ENCODE measurements at regions not wholly inside any gene's neighbourhood (a gene's known extent, or its start where the extent isn't known, plus 50 kb on each side); places are given as distances from the start of the nearest gene placed in this dataset.

GRCh38 chr11:23023319-23023718 lies 163.0 kb upstream of the CCDC179 start:
- intact Hi-C loops (cut with micrococcal nuclease), result loop anchor here (5.0 kb wide), 1 partner anchor 146 kb away; no protein-coding TSS in a partner anchor

GRCh38 chr11:23041001-23041503 lies 180.8 kb upstream of the CCDC179 start:
- intact Hi-C loops (cut with micrococcal nuclease), result no loop called here

DNA sequence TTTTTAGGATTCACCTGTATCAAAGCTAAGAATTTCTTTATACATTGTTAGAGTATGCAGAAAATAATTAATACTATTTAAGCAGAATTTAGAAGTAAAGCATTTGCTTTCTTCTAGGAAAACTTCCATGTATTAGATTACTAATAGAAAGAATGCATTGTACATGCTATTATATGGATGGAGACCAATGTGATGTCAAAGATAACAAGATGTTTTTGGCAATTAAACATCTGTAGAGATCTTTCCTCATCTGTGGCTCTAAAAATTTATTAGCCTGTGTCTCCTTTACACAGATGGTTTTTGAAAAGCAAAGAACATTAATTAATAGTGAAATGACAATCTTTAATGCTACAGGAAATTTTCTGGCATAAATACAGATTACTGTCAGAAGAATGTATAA lies 198.4 kb upstream of the CCDC179 start:
- intact Hi-C loops (cut with micrococcal nuclease), result no loop called here

- intact Hi-C loops (cut with micrococcal nuclease), result no loop called here
Observed at GRCh38 chr11:23063276-23063675, 203.0 kb upstream of the CCDC179 start.

DNA sequence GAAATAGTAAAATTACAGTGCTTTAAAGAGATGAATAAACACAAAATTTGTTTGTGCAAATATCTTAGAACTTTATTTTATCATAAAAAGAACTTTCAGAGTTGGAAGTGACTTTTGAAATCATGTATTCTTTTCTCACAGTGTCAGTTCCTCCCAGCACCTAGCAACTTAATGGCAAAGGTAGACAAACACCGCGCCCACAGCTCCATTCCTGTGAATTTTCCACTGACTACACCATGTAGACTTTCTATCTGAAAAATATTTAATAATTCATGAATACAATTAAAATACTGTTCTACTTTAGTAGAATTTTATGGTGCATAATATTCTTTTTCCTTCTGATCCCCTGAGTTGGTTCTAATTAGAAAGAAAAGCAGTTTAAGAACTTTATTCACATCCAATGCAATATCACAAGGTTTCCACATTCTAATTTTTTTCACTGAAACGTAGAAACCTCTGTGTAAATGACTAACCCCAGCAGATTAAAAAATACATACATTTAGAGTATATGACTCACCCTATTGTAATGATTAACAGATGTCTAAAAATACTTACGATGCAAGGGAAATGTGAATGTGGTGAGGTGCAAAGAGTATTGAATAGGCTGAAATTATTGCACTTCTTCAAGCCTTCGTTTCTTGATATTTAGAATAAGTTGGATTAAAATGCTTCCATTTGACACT lies 218.2 kb upstream of the CCDC179 start:
- intact Hi-C loops (cut with micrococcal nuclease), result no loop called here

- intact Hi-C loops (cut with micrococcal nuclease), result no loop called here
Observed at GRCh38 chr11:23079382-23079813, 219.1 kb upstream of the CCDC179 start.

DNA sequence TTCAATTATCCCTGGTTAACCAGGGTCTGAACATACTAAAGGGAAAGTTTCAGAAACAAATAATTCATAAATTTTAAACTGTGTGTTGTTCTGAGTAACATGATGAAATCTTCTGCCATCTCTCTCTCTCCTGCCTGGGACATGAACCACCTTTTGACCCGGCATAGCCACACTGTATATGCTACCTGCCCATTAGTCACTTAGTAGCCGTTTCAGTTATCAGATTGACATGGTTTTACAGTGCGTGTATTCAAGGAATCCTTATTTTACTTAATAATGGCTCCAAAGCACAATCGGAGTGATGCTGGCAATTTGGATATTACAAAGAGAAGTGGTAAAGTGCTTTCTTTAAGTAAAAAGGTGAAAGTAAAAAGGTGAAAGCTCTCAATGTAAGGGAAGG lies 227.1 kb upstream of the CCDC179 start:
- intact Hi-C loops (cut with micrococcal nuclease), result no loop called here

- intact Hi-C loops (cut with micrococcal nuclease), result no loop called here
Observed at GRCh38 chr11:23090659-23091058, 230.4 kb upstream of the CCDC179 start.

DNA sequence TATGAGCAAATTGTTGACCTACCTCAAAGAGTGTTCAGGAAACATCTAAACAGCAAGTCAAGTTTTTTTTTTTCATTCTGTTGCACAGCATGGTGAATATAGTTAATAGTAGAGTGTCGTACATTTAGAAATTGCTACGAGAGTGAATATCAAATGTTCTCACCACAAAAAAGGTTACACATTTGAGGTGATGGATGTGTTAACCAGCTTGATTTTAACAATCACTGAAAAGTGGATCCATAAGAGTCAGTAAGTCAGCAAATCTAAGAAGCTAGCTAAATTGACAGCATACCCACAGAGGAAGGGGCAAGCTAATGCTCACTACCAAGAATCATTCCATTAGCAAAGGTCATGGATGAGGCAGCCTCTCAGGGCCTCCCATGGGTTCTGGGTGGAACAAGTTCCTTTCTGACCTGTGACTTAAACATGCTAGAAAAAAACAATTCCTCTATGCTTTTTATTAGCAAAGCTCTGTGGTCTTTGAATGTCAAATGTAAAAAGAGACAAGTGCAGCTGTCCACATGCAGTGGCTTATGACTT lies 235.4 kb upstream of the CCDC179 start:
- intact Hi-C loops (cut with micrococcal nuclease), result no loop called here

GRCh38 chr11:23097891-23098290 lies 237.6 kb upstream of the CCDC179 start:
- intact Hi-C loops (cut with micrococcal nuclease), result no loop called here

- intact Hi-C loops (cut with micrococcal nuclease), result no loop called here
Observed at GRCh38 chr11:23099256-23099655, 239.0 kb upstream of the CCDC179 start.

GRCh38 chr11:23100726-23101125 lies 240.5 kb upstream of the CCDC179 start:
- intact Hi-C loops (cut with micrococcal nuclease), result no loop called here

GRCh38 chr11:23103416-23103815 lies 243.1 kb upstream of the CCDC179 start:
- intact Hi-C loops (cut with micrococcal nuclease), result no loop called here

GRCh38 chr11:23111527-23111926 lies 251.3 kb upstream of the CCDC179 start:
- intact Hi-C loops (cut with micrococcal nuclease), result no loop called here

GRCh38 chr11:23112390-23112789 lies 252.1 kb upstream of the CCDC179 start:
- intact Hi-C loops (cut with micrococcal nuclease), result no loop called here

GRCh38 chr11:23112987-23113886 lies 253.0 kb upstream of the CCDC179 start:
- intact Hi-C loops (cut with micrococcal nuclease), result loop anchor here (1.0 kb wide), 1 partner anchor 237 kb away; no protein-coding TSS in a partner anchor

DNA sequence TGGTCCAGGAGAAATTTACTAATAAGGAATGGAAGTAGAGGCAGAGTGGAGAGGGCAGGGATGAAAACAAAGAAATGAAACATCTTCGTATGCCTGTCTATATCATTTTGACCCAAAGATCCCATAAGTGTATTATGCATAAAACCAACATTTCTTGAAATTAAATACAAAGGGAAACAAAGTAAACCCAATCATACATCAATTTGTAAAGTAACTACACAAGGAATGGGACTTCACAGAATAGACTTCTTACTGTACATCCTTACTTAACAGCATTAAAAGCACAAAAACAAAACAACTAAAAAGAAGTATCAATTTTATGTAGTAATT lies 253.6 kb upstream of the CCDC179 start:
- intact Hi-C loops (cut with micrococcal nuclease), result loop anchor here (1.0 kb wide), 1 partner anchor 238 kb away; no protein-coding TSS in a partner anchor

DNA sequence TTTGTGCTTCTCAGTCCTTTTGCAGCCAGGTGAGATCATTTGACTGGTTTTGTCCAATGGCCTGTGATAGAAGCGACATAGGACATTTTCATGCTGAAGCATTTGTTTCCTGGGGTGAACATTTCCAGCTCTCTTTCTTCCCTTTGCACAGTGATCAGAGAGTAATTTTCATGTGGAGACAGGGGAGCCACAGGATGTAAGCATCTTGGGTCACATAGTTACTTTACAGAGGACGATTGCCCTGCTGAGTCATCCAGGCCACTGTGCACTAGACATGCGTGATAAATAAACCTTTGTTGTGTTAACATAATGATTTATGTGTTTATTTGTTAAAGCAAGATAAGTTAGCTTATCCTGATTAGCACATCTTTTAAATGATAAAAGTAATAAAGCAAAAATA lies 263.5 kb upstream of the CCDC179 start:
- intact Hi-C loops (cut with micrococcal nuclease), result no loop called here

DNA sequence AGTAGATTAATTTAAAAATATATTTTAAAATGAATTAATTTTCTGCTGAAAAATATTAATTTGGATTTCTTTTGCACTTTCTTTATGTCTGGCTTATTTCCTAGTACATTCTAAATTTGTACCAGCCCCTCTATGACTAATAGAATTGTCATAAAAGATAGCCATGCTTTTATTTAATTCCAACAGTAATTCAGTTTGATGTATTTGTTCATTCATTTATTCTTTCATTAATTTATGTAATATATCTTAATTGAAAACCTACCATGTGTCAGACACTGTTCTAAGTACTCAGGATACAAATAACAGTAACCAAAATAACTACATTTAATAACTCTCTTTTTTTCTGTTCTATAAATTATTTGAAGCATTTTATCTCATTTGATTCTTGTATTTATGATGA lies 264.0 kb upstream of the CCDC179 start:
- intact Hi-C loops (cut with micrococcal nuclease), result no loop called here

- intact Hi-C loops (cut with micrococcal nuclease), result no loop called here
Observed at GRCh38 chr11:23124996-23125395, 264.7 kb upstream of the CCDC179 start.

- intact Hi-C loops (cut with micrococcal nuclease), result no loop called here
Observed at GRCh38 chr11:23127706-23128105, 267.4 kb upstream of the CCDC179 start.

DNA sequence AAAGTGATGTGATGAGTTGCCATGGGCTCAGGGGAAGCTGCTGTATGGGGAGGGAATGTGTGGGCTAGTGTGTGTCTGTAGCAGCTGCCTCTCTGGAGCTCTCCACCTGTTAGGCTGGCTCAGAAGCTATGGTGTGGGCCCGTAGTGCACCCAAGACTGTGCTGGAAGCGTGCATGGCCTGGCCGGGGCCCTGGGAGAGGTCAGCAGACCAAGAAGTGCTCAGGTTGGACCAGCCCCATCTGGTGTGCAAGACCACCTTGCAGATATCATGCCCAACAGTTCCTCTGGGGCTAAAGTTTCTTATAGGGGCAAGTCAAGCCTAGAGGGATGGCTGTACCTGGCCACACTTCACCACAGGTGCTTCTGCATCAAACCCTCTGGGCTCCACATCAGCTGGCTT lies 274.4 kb upstream of the CCDC179 start:
- intact Hi-C loops (cut with micrococcal nuclease), result no loop called here
